Activated naive CD4-positive, alpha-beta T cell treated with anti-CD3 and anti-CD28 coated beads, Interleukin-2, amount 10 ng/mL, durations not matched to agents 7 days and 5 days (primary cell): ENCODE measurements at regions not wholly inside any gene's neighbourhood (a gene's known extent, or its start where the extent isn't known, plus 50 kb on each side); places are given as distances from the start of the nearest gene placed in this dataset.

Source experiments
- CTCF ChIA-PET: fragments of 350-600 bp; sonication (Branson Sonifier 250); formaldehyde crosslinking; loops from one replicate; lab custom pipeline; 2021; ENCODE audit warnings: antibody characterized with exemption; lab: Charles Lee
- DNase-seq: peaks from one replicate; pipeline ENCODE4 v3.0.0-alpha.2; 2020
- H3K27ac Mint-ChIP-seq: one replicate; pipeline ENCODE4 v1.8.0; 2021; ENCODE audit warnings: mild to moderate bottlenecking, moderate library complexity, mixed read lengths
- H3K27me3 Mint-ChIP-seq: one replicate; pipeline ENCODE4 v1.8.0; 2021; ENCODE audit warnings: mild to moderate bottlenecking, mixed read lengths
- H3K36me3 Mint-ChIP-seq: one replicate; pipeline ENCODE4 v1.8.0; 2021; ENCODE audit warnings: mixed read lengths
- H3K4me1 Mint-ChIP-seq: one replicate; pipeline ENCODE4 v1.8.0; 2021; ENCODE audit warnings: mixed read lengths
- H3K4me3 Mint-ChIP-seq: one replicate; pipeline ENCODE4 v1.8.0; 2021; ENCODE audit warnings: mild to moderate bottlenecking, moderate library complexity, mixed read lengths
- H3K9me3 Mint-ChIP-seq: one replicate; pipeline ENCODE4 v1.8.0; 2021; ENCODE audit warnings: mixed read lengths

GRCh38 chr6:126123226-126123625, 136.9 kb downstream of the TRMT11 start:
- Mint-ChIP-seq H3K27ac (no peak overlapping the region), H3K9me3 (no peaks in the 10 kb centered on the region), H3K4me1 (no peaks in the 10 kb centered on the region), H3K4me3 (no peak overlapping the region), H3K36me3 (no peaks in the 10 kb centered on the region), H3K27me3 (no peaks in the 10 kb centered on the region)
- DNase-seq, result no peak
- CTCF ChIA-PET, result interaction anchor here (0.8 kb wide), 1 partner anchor 9 kb away, joined by 3 read pairs; no protein-coding TSS in a partner anchor

GRCh38 chr6:126127659-126128058, 141.3 kb downstream of the TRMT11 start:
- no peaks in the 10 kb centered on the region for H3K27me3 Mint-ChIP-seq
- no peaks in the 10 kb centered on the region for H3K4me1 Mint-ChIP-seq
- no peak overlapping the region for H3K4me3 Mint-ChIP-seq
- no peaks in the 10 kb centered on the region for H3K9me3 Mint-ChIP-seq
- no peaks in the 10 kb centered on the region for H3K36me3 Mint-ChIP-seq
- no peak for DNase-seq
- H3K27ac Mint-ChIP-seq, result no peak overlapping the region
- CTCF ChIA-PET, result no interaction called here

- Mint-ChIP-seq H3K4me1 (no peaks in the 10 kb centered on the region), H3K27me3 (no peaks in the 10 kb centered on the region), H3K4me3 (no peak overlapping the region), H3K36me3 (no peaks in the 10 kb centered on the region), H3K9me3 (no peaks in the 10 kb centered on the region), H3K27ac (no peak overlapping the region)
- DNase-seq, result no peak
- CTCF ChIA-PET, result interaction anchor here (0.7 kb wide), 1 partner anchor 12 kb away, joined by 3 read pairs; no protein-coding TSS in a partner anchor
Observed at GRCh38 chr6:126131246-126131645, 144.9 kb downstream of the TRMT11 start.

GRCh38 chr6:126133984-126134383, 147.6 kb downstream of the TRMT11 start:
- Mint-ChIP-seq H3K36me3 (no peaks in the 10 kb centered on the region), H3K4me3 (no peak overlapping the region), H3K27ac (no peak overlapping the region), H3K9me3 (no peaks in the 10 kb centered on the region), H3K27me3 (no peaks in the 10 kb centered on the region), H3K4me1 (no peaks in the 10 kb centered on the region)
- no peak for DNase-seq
- CTCF ChIA-PET, result no interaction called here

GRCh38 chr6:126134491-126134890, 148.2 kb downstream of the TRMT11 start:
- H3K36me3 Mint-ChIP-seq, result no peaks in the 10 kb centered on the region
- H3K9me3 Mint-ChIP-seq, result no peaks in the 10 kb centered on the region
- DNase-seq, result no peak
- H3K27me3 Mint-ChIP-seq, result no peaks in the 10 kb centered on the region
- no peak overlapping the region for H3K4me3 Mint-ChIP-seq
- no peak overlapping the region for H3K27ac Mint-ChIP-seq
- CTCF ChIA-PET, result no interaction called here
- H3K4me1 Mint-ChIP-seq, result no peaks in the 10 kb centered on the region

GRCh38 chr6:126140015-126140414, 153.7 kb downstream of the TRMT11 start:
- Mint-ChIP-seq H3K27ac (no peak overlapping the region), H3K4me1 (no peaks in the 10 kb centered on the region), H3K9me3 (no peaks in the 10 kb centered on the region), H3K27me3 (no peaks in the 10 kb centered on the region), H3K36me3 (no peaks in the 10 kb centered on the region), H3K4me3 (no peak overlapping the region)
- CTCF ChIA-PET, result no interaction called here
- DNase-seq, result no peak

- no peak overlapping the region for H3K27ac Mint-ChIP-seq
- no peak for DNase-seq
- H3K27me3 Mint-ChIP-seq, result no peaks in the 10 kb centered on the region
- CTCF ChIA-PET, result interaction anchor here (0.6 to 0.7 kb wide), 2 partner anchors 13 to 122 kb away, joined by 3 read pairs; no protein-coding TSS in a partner anchor
- no peaks in the 10 kb centered on the region for H3K9me3 Mint-ChIP-seq
- no peak overlapping the region for H3K4me3 Mint-ChIP-seq
- H3K36me3 Mint-ChIP-seq, result no peaks in the 10 kb centered on the region
- no peaks in the 10 kb centered on the region for H3K4me1 Mint-ChIP-seq
Observed at GRCh38 chr6:126143761-126144251, 157.5 kb downstream of the TRMT11 start.

- H3K4me3 Mint-ChIP-seq, result no peak overlapping the region
- no peaks in the 10 kb centered on the region for H3K27me3 Mint-ChIP-seq
Observed at GRCh38 chr6:126145351-126145750, 159.0 kb downstream of the TRMT11 start.

GRCh38 chr6:126147291-126147815, 161.0 kb downstream of the TRMT11 start:
- H3K36me3 Mint-ChIP-seq, result no peaks in the 10 kb centered on the region
- no peaks in the 10 kb centered on the region for H3K4me1 Mint-ChIP-seq
- no peak overlapping the region for H3K4me3 Mint-ChIP-seq
- no peak overlapping the region for H3K27ac Mint-ChIP-seq
- H3K27me3 Mint-ChIP-seq, result peaks cover 5% of the 10 kb centered on the region
- H3K9me3 Mint-ChIP-seq, result no peaks in the 10 kb centered on the region
- DNase-seq, result no peak
- CTCF ChIA-PET, result no interaction called here

More at GRCh38 chr6:126145351-126145750, 159.0 kb downstream of the TRMT11 start:
- Mint-ChIP-seq H3K9me3 (no peaks in the 10 kb centered on the region), H3K36me3 (no peaks in the 10 kb centered on the region), H3K4me1 (no peaks in the 10 kb centered on the region), H3K27ac (no peak overlapping the region)
- DNase-seq, result no peak
- CTCF ChIA-PET, result no interaction called here

GRCh38 chr6:126148853-126149252, 162.5 kb downstream of the TRMT11 start:
- no peaks in the 10 kb centered on the region for H3K9me3 Mint-ChIP-seq
- H3K36me3 Mint-ChIP-seq, result no peaks in the 10 kb centered on the region
- peaks cover 5% of the 10 kb centered on the region for H3K27me3 Mint-ChIP-seq
- H3K4me3 Mint-ChIP-seq, result no peak overlapping the region
- CTCF ChIA-PET, result interaction anchor here (0.7 kb wide), 1 partner anchor 10 kb away, joined by 3 read pairs; no protein-coding TSS in a partner anchor
- no peaks in the 10 kb centered on the region for H3K4me1 Mint-ChIP-seq
- DNase-seq, result no peak
- H3K27ac Mint-ChIP-seq, result no peak overlapping the region

- CTCF ChIA-PET, result no interaction called here
- Mint-ChIP-seq H3K9me3 (no peaks in the 10 kb centered on the region), H3K27me3 (peaks cover 5% of the 10 kb centered on the region), H3K4me3 (no peak overlapping the region), H3K4me1 (peaks cover 4% of the 10 kb centered on the region), H3K36me3 (no peaks in the 10 kb centered on the region), H3K27ac (no peak overlapping the region)
- DNase-seq, result no peak
Observed at GRCh38 chr6:126152372-126152745, 166.0 kb downstream of the TRMT11 start.

- Mint-ChIP-seq H3K36me3 (no peaks in the 10 kb centered on the region), H3K4me1 (peaks cover 4% of the 10 kb centered on the region), H3K4me3 (no peak overlapping the region), H3K9me3 (no peaks in the 10 kb centered on the region), H3K27me3 (peaks cover 5% of the 10 kb centered on the region), H3K27ac (no peak overlapping the region)
- CTCF ChIA-PET, result no interaction called here
- DNase-seq, result no peak
Observed at GRCh38 chr6:126153661-126154060, 167.3 kb downstream of the TRMT11 start.

- no peaks in the 10 kb centered on the region for H3K9me3 Mint-ChIP-seq
- DNase-seq, result no peak
- no peaks in the 10 kb centered on the region for H3K27me3 Mint-ChIP-seq
- CTCF ChIA-PET, result no interaction called here
- no peaks in the 10 kb centered on the region for H3K36me3 Mint-ChIP-seq
- peaks cover 4% of the 10 kb centered on the region for H3K4me1 Mint-ChIP-seq
- no peak overlapping the region for H3K4me3 Mint-ChIP-seq
- H3K27ac Mint-ChIP-seq, result no peak overlapping the region
Observed at GRCh38 chr6:126156973-126157372, 170.6 kb downstream of the TRMT11 start.

GRCh38 chr6:126167726-126168125, 172.2 kb upstream of the CENPW start:
- Mint-ChIP-seq H3K4me1 (peaks cover 8% of the 10 kb centered on the region), H3K27me3 (no peaks in the 10 kb centered on the region), H3K27ac (no peak overlapping the region), H3K36me3 (no peaks in the 10 kb centered on the region), H3K4me3 (no peak overlapping the region), H3K9me3 (peaks cover 8% of the 10 kb centered on the region)
- DNase-seq, result no peak
- CTCF ChIA-PET, result no interaction called here

- H3K9me3 Mint-ChIP-seq, result no peaks in the 10 kb centered on the region
- CTCF ChIA-PET, result interaction anchor here (2.4 kb wide), 2 partner anchors 137 to 175 kb away, joined by 6 to 8 read pairs; no protein-coding TSS in a partner anchor
- no peak overlapping the region for H3K27ac Mint-ChIP-seq
- DNase-seq, result no peak
- H3K27me3 Mint-ChIP-seq, result no peaks in the 10 kb centered on the region
- no peak overlapping the region for H3K4me3 Mint-ChIP-seq
- H3K36me3 Mint-ChIP-seq, result no peaks in the 10 kb centered on the region
- peaks cover 8% of the 10 kb centered on the region for H3K4me1 Mint-ChIP-seq
Observed at GRCh38 chr6:126170433-126170832, 169.5 kb upstream of the CENPW start.
